ENCODE measurements at regions not wholly inside any gene's neighbourhood (a gene's known extent, or its start where the extent isn't known, plus 50 kb on each side); places are given as distances from the start of the nearest gene placed in this dataset.
"Not testable (repeated sequence)": the region's sequence is repeated elsewhere in the genome, so short reads cannot be mapped to it uniquely, and the experiment has no call there.

DNA sequence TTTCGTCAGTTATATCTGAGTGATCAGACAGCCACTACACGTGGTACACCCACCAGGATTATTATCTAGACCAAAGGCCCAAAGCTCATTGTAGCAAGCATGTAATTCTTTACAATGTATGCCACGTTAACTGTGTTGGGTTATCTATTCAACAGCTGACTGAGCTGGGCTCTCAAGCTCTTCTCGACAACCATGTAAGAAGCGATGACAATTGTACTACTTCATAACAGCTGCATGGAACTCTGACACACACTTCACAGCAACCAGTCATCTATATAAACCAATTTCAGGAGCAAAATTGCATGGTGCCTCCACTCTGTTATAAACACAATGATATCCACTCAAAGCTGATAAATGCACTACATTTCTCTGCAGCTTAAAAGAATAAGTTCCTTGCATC lies 701.8 kb downstream of the NR4A2 start:
- ATAC-seq, result no peak

GRCh38 chr2:155622443-155622842 lies 710.1 kb downstream of the NR4A2 start:
- DNase-seq, result no peak
- no peaks in the 10 kb centered on the region for H3K9me3 Mint-ChIP-seq
- no peaks in the 10 kb centered on the region for H3K36me3 Mint-ChIP-seq (ENCODE audit: insufficient read depth)
- H3K4me1 Mint-ChIP-seq (ENCODE audit: low read depth), result no peaks in the 10 kb centered on the region
- no peak for ATAC-seq
- no peak overlapping the region for H3K4me3 Mint-ChIP-seq
- H3K27me3 Mint-ChIP-seq (ENCODE audit: low read depth), result no peaks in the 10 kb centered on the region

More for the DNA sequence above, 701.8 kb downstream of the NR4A2 start:
- Mint-ChIP-seq H3K4me1 (ENCODE audit: low read depth) (no peaks in the 10 kb centered on the region), H3K4me3 (no peak overlapping the region), H3K27me3 (ENCODE audit: low read depth) (no peaks in the 10 kb centered on the region), H3K9me3 (peaks cover 3% of the 10 kb centered on the region), H3K36me3 (ENCODE audit: insufficient read depth) (no peaks in the 10 kb centered on the region)
- DNase-seq, result no peak

GRCh38 chr2:155600914-155601760 lies 731.4 kb downstream of the NR4A2 start:
- H3K27me3 Mint-ChIP-seq (ENCODE audit: low read depth), result no peaks in the 10 kb centered on the region
- no peaks in the 10 kb centered on the region for H3K36me3 Mint-ChIP-seq (ENCODE audit: insufficient read depth)
- DNase-seq, result no peak
- H3K4me1 Mint-ChIP-seq (ENCODE audit: low read depth), result no peaks in the 10 kb centered on the region
- H3K9me3 Mint-ChIP-seq, result peaks cover 3% of the 10 kb centered on the region
- no peak overlapping the region for H3K4me3 Mint-ChIP-seq
- no peak for ATAC-seq

DNA sequence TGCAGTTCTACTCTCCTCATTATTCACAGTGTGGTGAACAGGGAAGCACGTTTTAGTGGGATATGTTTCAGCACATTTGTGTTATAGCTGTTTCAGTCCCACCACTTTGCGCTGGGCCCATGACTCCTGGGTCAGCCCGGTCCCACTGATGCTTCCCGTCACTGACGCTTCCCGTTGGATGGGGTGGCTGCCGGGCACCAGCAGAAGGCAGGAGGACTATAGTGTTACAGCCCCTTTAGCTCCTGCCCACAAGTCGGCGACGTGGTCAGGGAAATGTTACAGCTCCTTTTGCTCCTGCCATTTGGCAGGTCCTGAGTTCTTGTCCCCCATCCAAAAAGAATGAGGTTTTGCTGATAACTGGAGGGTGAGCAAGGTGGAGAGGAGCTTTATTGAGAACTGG lies 732.2 kb downstream of the NR4A2 start:
- H3K9me3 Mint-ChIP-seq, result peaks cover 3% of the 10 kb centered on the region
- no peaks in the 10 kb centered on the region for H3K4me1 Mint-ChIP-seq (ENCODE audit: low read depth)
- no peaks in the 10 kb centered on the region for H3K36me3 Mint-ChIP-seq (ENCODE audit: insufficient read depth)
- DNase-seq (no peak), ATAC-seq (no peak)
- no peak overlapping the region for H3K4me3 Mint-ChIP-seq
- no peaks in the 10 kb centered on the region for H3K27me3 Mint-ChIP-seq (ENCODE audit: low read depth)

GRCh38 chr2:155599834-155600233 lies 732.7 kb downstream of the NR4A2 start:
- DNase-seq, result no peak
- Mint-ChIP-seq H3K4me1 (ENCODE audit: low read depth) (no peaks in the 10 kb centered on the region), H3K9me3 (peaks cover 3% of the 10 kb centered on the region), H3K36me3 (ENCODE audit: insufficient read depth) (no peaks in the 10 kb centered on the region), H3K4me3 (no peak overlapping the region), H3K27me3 (ENCODE audit: low read depth) (no peaks in the 10 kb centered on the region)
- ATAC-seq, result no peak

- H3K4me3 Mint-ChIP-seq, result no peak overlapping the region
- H3K27me3 Mint-ChIP-seq (ENCODE audit: low read depth), result no peaks in the 10 kb centered on the region
- H3K36me3 Mint-ChIP-seq (ENCODE audit: insufficient read depth), result no peaks in the 10 kb centered on the region
- H3K4me1 Mint-ChIP-seq (ENCODE audit: low read depth), result no peaks in the 10 kb centered on the region
- DNase-seq, result no peak
- H3K9me3 Mint-ChIP-seq, result peaks cover 4% of the 10 kb centered on the region
- no peak for ATAC-seq
Observed at GRCh38 chr2:155583674-155584195, 748.8 kb downstream of the NR4A2 start.

GRCh38 chr2:155574941-155575340 lies 757.6 kb downstream of the NR4A2 start:
- Mint-ChIP-seq H3K36me3 (ENCODE audit: insufficient read depth) (no peaks in the 10 kb centered on the region), H3K9me3 (peaks cover 4% of the 10 kb centered on the region), H3K4me1 (ENCODE audit: low read depth) (no peaks in the 10 kb centered on the region), H3K27me3 (ENCODE audit: low read depth) (no peaks in the 10 kb centered on the region), H3K4me3 (no peak overlapping the region)
- DNase-seq (no peak), ATAC-seq (no peak)

DNA sequence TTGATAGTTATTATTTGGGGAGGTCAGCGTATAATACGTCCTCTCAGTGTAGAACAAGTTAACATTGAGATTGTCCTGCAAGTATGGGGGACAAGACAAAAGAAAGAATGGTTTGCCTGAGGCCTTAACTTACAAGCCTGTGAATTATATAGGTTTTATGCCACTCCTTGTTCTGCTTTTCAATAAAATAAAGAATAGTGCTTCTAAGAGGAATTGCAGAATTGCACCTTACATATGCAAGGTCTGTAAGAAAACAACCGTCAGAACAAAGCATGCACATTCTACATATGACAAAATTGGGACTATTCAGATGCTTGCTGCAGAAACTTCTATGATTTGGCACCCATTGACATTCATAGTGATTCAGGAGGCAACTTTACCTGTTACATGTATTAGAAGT lies 785.0 kb downstream of the NR4A2 start:
- Mint-ChIP-seq H3K27me3 (ENCODE audit: low read depth) (no peaks in the 10 kb centered on the region), H3K4me3 (no peak overlapping the region), H3K9me3 (peaks cover 5% of the 10 kb centered on the region), H3K4me1 (ENCODE audit: low read depth) (no peaks in the 10 kb centered on the region), H3K36me3 (ENCODE audit: insufficient read depth) (no peaks in the 10 kb centered on the region)
- DNase-seq (no peak), ATAC-seq (no peak)

GRCh38 chr2:155546721-155547555 lies 785.6 kb downstream of the NR4A2 start:
- ATAC-seq, result no peak
- H3K4me1 Mint-ChIP-seq (ENCODE audit: low read depth), result no peaks in the 10 kb centered on the region

DNA sequence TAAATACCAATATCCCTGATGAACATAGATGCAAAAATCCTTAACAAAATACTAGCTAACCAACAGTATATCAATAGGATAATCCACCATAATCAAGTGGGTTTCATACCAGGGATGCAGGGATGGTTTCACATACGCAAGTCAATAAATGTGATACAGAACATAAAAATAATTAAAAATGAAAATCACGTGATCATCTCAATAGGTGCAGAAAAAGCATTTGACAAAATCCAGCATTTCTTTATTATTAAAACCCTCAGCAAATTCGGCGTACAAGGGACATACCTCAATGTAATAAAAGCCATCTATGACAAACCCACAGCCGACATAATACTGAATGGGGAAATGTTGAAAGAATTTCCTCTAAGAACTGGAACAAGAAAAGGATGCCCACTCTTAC lies 793.5 kb downstream of the NR4A2 start:
- not testable (repeated sequence) for H3K9me3 Mint-ChIP-seq; ATAC-seq; H3K4me3 Mint-ChIP-seq; H3K27me3 Mint-ChIP-seq (ENCODE audit: low read depth); H3K36me3 Mint-ChIP-seq (ENCODE audit: insufficient read depth); H3K4me1 Mint-ChIP-seq (ENCODE audit: low read depth); DNase-seq

More at GRCh38 chr2:155546721-155547555, 785.6 kb downstream of the NR4A2 start:
- H3K27me3 Mint-ChIP-seq (ENCODE audit: low read depth), result no peaks in the 10 kb centered on the region
- no peak overlapping the region for H3K4me3 Mint-ChIP-seq
- no peaks in the 10 kb centered on the region for H3K36me3 Mint-ChIP-seq (ENCODE audit: insufficient read depth)
- peaks cover 5% of the 10 kb centered on the region for H3K9me3 Mint-ChIP-seq
- no peak for DNase-seq

DNA sequence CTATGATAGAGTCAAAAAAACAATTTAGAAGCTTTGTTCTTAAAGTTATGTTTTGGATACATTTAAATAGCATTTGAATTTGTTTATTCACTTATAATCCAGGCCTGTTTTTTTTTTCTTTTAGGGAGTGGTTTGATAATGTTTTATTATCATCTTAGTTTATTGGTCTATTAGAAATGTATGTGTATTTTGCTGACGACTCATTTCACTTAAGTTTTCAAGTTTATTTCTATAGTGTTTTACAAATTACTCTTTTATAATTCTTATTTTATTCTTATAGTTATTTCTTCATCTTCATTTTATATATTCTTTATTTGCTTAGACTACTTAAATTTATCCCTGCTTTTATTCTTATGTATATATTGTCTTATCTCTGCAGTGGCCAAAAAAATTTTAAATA lies 804.5 kb downstream of the NR4A2 start:
- ATAC-seq (no peak), DNase-seq (no peak)
- H3K36me3 Mint-ChIP-seq (ENCODE audit: insufficient read depth), result no peaks in the 10 kb centered on the region
- no peak overlapping the region for H3K4me3 Mint-ChIP-seq
- H3K9me3 Mint-ChIP-seq, result peaks cover 4% of the 10 kb centered on the region
- no peaks in the 10 kb centered on the region for H3K4me1 Mint-ChIP-seq (ENCODE audit: low read depth)
- no peaks in the 10 kb centered on the region for H3K27me3 Mint-ChIP-seq (ENCODE audit: low read depth)

GRCh38 chr2:155525199-155525598 lies 807.3 kb downstream of the NR4A2 start:
- Mint-ChIP-seq H3K27me3 (ENCODE audit: low read depth) (no peaks in the 10 kb centered on the region), H3K4me1 (ENCODE audit: low read depth) (no peaks in the 10 kb centered on the region), H3K36me3 (ENCODE audit: insufficient read depth) (no peaks in the 10 kb centered on the region), H3K9me3 (peaks cover 4% of the 10 kb centered on the region), H3K4me3 (no peak overlapping the region)
- no peak for ATAC-seq
- no peak for DNase-seq

DNA sequence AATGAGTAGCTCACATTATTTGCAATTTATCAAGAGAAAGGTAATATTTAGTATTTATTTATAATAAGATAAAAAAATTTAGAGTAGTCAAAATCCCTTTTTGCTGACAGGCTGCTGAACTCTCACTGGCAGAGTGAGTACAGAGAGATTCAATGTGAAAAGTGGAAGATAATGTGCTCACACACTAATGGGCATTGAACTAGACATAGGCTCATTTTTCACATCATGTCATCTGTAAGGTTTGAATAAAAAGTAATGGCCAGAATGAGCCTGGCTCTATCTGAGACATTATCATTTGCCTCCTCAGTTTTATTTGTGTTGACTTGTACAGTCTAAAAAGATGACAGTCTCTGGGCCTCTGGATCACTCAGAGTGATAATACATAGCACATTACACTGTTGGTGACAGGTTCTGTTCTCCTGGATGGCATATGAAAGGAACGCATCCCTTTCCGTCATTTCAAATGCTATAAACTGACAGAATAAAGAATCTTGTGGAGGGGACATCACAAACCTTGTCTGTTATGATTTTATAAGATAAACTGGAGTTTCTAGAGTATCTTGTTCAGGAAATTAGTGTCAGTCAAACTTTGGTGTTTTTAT lies 812.9 kb downstream of the NR4A2 start:
- ATAC-seq (no peak), DNase-seq (no peak)
- Mint-ChIP-seq H3K9me3 (no peaks in the 10 kb centered on the region), H3K27me3 (ENCODE audit: low read depth) (no peaks in the 10 kb centered on the region), H3K36me3 (ENCODE audit: insufficient read depth) (no peaks in the 10 kb centered on the region), H3K4me3 (no peak overlapping the region), H3K4me1 (ENCODE audit: low read depth) (no peaks in the 10 kb centered on the region)

- ATAC-seq (no peak), DNase-seq (no peak)
- Mint-ChIP-seq H3K9me3 (no peaks in the 10 kb centered on the region), H3K4me1 (ENCODE audit: low read depth) (no peaks in the 10 kb centered on the region), H3K27me3 (ENCODE audit: low read depth) (no peaks in the 10 kb centered on the region), H3K4me3 (no peak overlapping the region), H3K36me3 (ENCODE audit: insufficient read depth) (no peaks in the 10 kb centered on the region)
Observed at GRCh38 chr2:155518094-155518493, 814.4 kb downstream of the NR4A2 start.

All from activated T-cell treated with anti-CD3 and anti-CD28 coated beads, Interleukin-2, amount 50 U/mL, for 4 hours (primary cell).